ENCODE measurements at regions not wholly inside any gene's neighbourhood (a gene's known extent, or its start where the extent isn't known, plus 50 kb on each side); places are given as distances from the start of the nearest gene placed in this dataset.

DNA sequence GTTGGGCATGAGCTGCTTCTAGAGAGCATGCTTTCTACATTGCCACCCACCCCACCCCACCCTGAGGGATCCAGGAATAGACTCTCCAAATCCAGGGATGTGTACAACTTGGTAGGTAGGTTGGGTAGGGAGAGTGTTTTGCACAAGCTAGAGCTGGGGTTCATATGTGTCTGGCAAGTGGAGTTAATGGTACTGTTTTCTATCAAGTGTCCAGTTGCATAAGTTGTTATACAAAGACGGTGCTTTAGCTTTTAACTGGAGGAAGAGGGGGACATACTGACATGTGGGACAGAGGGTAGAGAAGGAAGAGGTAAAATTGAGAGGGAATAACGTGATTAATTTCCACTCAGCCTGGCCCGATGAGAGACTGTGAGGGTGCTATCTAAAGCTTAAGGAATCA lies 51.0 kb upstream of the TNC start:
- TF ChIP-seq EZH2 (IDR thresholded peaks at IDR 0.05; ENCODE audit: low read length), result no peak
- TF ChIP-seq CTCF (optimal IDR thresholded peaks at IDR 0.05 in 1 of 3, IDR thresholded peaks at IDR 0.05 in 1 of 3, conservative IDR thresholded peaks at IDR 0.05 in 1 of 3; ENCODE audit: extremely low read depth in 1 of 3, insufficient read depth in 2 of 3, low read length in 3 of 3), result no peak
- Histone ChIP-seq H3K9ac (ENCODE audit: control insufficient read depth, extremely low read depth, insufficient read depth, low read length) (no peak overlapping the region), H3K9me3 (ENCODE audit: control insufficient read depth, low read depth, low read length) (peaks cover 2% of the 10 kb centered on the region), H3K4me2 (ENCODE audit: control insufficient read depth, extremely low read depth, insufficient read depth, low read depth, low read length) (no peak overlapping the region), H2AFZ (ENCODE audit: control insufficient read depth, low read length) (no peak overlapping the region), H3K79me2 (ENCODE audit: control insufficient read depth, insufficient read depth, low read length) (no peaks in the 10 kb centered on the region), H3K27me3 (ENCODE audit: control insufficient read depth, extremely low read depth, insufficient read depth, low read length) (no peaks in the 10 kb centered on the region), H4K20me1 (ENCODE audit: control insufficient read depth, extremely low read depth, insufficient read depth, low read length) (no peaks in the 10 kb centered on the region), H3K9me1 (ENCODE audit: control insufficient read depth, extremely low read depth, insufficient read depth, low read length) (no peaks in the 10 kb centered on the region), H3K4me3 (ENCODE audit: control insufficient read depth in 2 of 3, extremely low read depth in 1 of 3, insufficient read depth in 2 of 3, low read depth in 1 of 3, low read length in 3 of 3) (no peak overlapping the region), H3K27ac (ENCODE audit: control insufficient read depth, insufficient read depth, low read length) (no peak overlapping the region), H3K4me1 (ENCODE audit: control insufficient read depth, extremely low read depth, insufficient read depth, low read length) (peaks cover 42% of the 10 kb centered on the region), H3K36me3 (ENCODE audit: control insufficient read depth in 2 of 2, extremely low read depth in 1 of 2, insufficient read depth in 2 of 2, low read length in 2 of 2) (no peaks in the 10 kb centered on the region)
- FAIRE-seq (no peak), DNase-seq (ENCODE audit: low read depth, low spot score) (no peak)
- dilution Hi-C loops (cut with MboI; ENCODE audit: extremely low pct_ligation_motif_present, low sequenced_read_pairs), result no loop called here

DNA sequence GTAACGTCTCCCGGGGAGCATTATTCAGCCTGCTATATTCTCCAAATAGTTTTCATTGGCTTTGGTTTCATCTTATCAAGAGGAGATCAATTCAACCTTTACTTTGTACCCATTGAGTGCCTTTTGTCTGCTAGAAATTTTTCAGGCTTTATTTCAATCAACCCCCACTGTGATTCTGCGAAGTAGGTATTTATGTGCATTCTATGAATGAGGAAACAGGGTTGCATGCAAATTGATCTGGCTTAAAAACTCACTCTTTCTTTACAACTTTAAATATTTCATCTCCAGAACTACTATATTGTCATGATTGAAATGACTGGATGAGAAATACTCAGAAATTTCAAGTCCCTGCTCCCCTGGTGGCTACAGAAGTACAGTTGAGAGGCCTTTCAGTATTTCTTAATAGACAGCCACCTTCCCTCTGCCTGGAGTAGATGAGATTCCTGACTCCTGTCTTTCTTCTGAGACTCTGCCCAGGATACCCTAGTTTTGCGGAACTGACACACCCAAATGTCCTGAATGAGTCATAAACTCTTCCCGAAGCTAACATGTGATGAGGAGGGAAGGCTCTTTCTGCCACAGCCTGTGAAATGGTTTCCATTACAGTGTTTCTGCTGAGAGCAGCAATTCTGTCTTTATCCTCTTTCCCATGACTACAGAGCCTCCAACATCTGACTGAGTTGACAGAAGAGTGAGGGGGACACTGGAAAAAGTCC lies 52.6 kb upstream of the TNC start:
- H3K4me1 ChIP-seq (ENCODE audit: control insufficient read depth, extremely low read depth, insufficient read depth, low read length), result peaks cover 29% of the 10 kb centered on the region
- FAIRE-seq (peak; percentile 90), DNase-seq (ENCODE audit: low read depth, low spot score) (no peak)
- no peaks in the 10 kb centered on the region for H3K79me2 ChIP-seq (ENCODE audit: control insufficient read depth, insufficient read depth, low read length)
- H3K9me1 ChIP-seq (ENCODE audit: control insufficient read depth, extremely low read depth, insufficient read depth, low read length), result no peaks in the 10 kb centered on the region
- peak overlapping the region; percentile 63 for H2AFZ ChIP-seq (ENCODE audit: control insufficient read depth, low read length)
- no peaks in the 10 kb centered on the region for H3K27me3 ChIP-seq (ENCODE audit: control insufficient read depth, extremely low read depth, insufficient read depth, low read length)
- no peak overlapping the region for H3K4me2 ChIP-seq (ENCODE audit: control insufficient read depth, extremely low read depth, insufficient read depth, low read depth, low read length)
- peak overlapping the region; percentile 67 for H3K27ac ChIP-seq (ENCODE audit: control insufficient read depth, insufficient read depth, low read length)
- peaks cover 2% of the 10 kb centered on the region for H3K9me3 ChIP-seq (ENCODE audit: control insufficient read depth, low read depth, low read length)
- dilution Hi-C loops (cut with MboI; ENCODE audit: extremely low pct_ligation_motif_present, low sequenced_read_pairs), result no loop called here
- no peaks in the 10 kb centered on the region for H4K20me1 ChIP-seq (ENCODE audit: control insufficient read depth, extremely low read depth, insufficient read depth, low read length)
- TF ChIP-seq EZH2 (IDR thresholded peaks at IDR 0.05; ENCODE audit: low read length) (no peak), CTCF (optimal IDR thresholded peaks at IDR 0.05 in 1 of 3, IDR thresholded peaks at IDR 0.05 in 1 of 3, conservative IDR thresholded peaks at IDR 0.05 in 1 of 3; ENCODE audit: extremely low read depth in 1 of 3, insufficient read depth in 2 of 3, low read length in 3 of 3) (no peak)
- no peak overlapping the region for H3K4me3 ChIP-seq (ENCODE audit: control insufficient read depth in 2 of 3, extremely low read depth in 1 of 3, insufficient read depth in 2 of 3, low read depth in 1 of 3, low read length in 3 of 3)
- H3K9ac ChIP-seq (ENCODE audit: control insufficient read depth, extremely low read depth, insufficient read depth, low read length), result no peak overlapping the region
- no peaks in the 10 kb centered on the region for H3K36me3 ChIP-seq (ENCODE audit: control insufficient read depth in 2 of 2, extremely low read depth in 1 of 2, insufficient read depth in 2 of 2, low read length in 2 of 2)
